Stimulated activated CD4-positive, alpha-beta T cell treated with anti-CD3 and anti-CD28 coated beads, Interleukin-15, amount 100 ng/mL, for 48 hours (primary cell): ENCODE measurements at regions not wholly inside any gene's neighbourhood (a gene's known extent, or its start where the extent isn't known, plus 50 kb on each side); places are given as distances from the start of the nearest gene placed in this dataset.

Experiments used
- DNase-seq, 2 donors: peaks; one replicate each; pipeline ENCODE4 v3.0.0-alpha.2; 2020; ENCODE audit warnings: low read depth in 2 of 2

- DNase-seq, result no peak
Measured at GRCh38 chr5:167950126-167950721, 341.2 kb upstream of the WWC1 start.

- DNase-seq, result no peak
Measured at GRCh38 chr5:167951116-167951515, 340.3 kb upstream of the WWC1 start.

- no peak for DNase-seq
Measured at GRCh38 chr5:167952278-167952995, 339.0 kb upstream of the WWC1 start.

- no peak for DNase-seq
Measured at GRCh38 chr5:167953151-167953798, 338.2 kb upstream of the WWC1 start.

GRCh38 chr5:167961731-167962130, 329.7 kb upstream of the WWC1 start:
- no peak for DNase-seq

- DNase-seq, result no peak
Measured at GRCh38 chr5:167964529-167964928, 326.9 kb upstream of the WWC1 start.

- DNase-seq, result no peak
Measured at GRCh38 chr5:167965710-167966109, 325.7 kb upstream of the WWC1 start.

- no peak for DNase-seq
Measured at GRCh38 chr5:167966979-167967378, 324.5 kb upstream of the WWC1 start.

GRCh38 chr5:167967494-167968177, 323.8 kb upstream of the WWC1 start:
- no peak for DNase-seq

- no peak for DNase-seq
Measured at GRCh38 chr5:167968837-167969236, 322.6 kb upstream of the WWC1 start.

GRCh38 chr5:167969998-167970397, 321.4 kb upstream of the WWC1 start:
- DNase-seq, result no peak

GRCh38 chr5:167971706-167972105, 319.7 kb upstream of the WWC1 start:
- no peak for DNase-seq

GRCh38 chr5:167973126-167973525, 318.3 kb upstream of the WWC1 start:
- DNase-seq, result no peak

- no peak for DNase-seq
Measured at GRCh38 chr5:167984951-167985350, 306.5 kb upstream of the WWC1 start.

GRCh38 chr5:167985373-167985772, 306.1 kb upstream of the WWC1 start:
- DNase-seq, result no peak

- no peak for DNase-seq
Measured at GRCh38 chr5:167987490-167988280, 303.8 kb upstream of the WWC1 start.

- no peak for DNase-seq
Measured at GRCh38 chr5:167992868-167993267, 298.6 kb upstream of the WWC1 start.

- no peak for DNase-seq
Measured at GRCh38 chr5:167993771-167994170, 297.7 kb upstream of the WWC1 start.

GRCh38 chr5:167995844-167996425, 295.5 kb upstream of the WWC1 start:
- no peak for DNase-seq

GRCh38 chr5:167998148-167998767, 293.2 kb upstream of the WWC1 start:
- DNase-seq, result no peak

GRCh38 chr5:167999182-167999581, 292.3 kb upstream of the WWC1 start:
- DNase-seq, result no peak
